GM23338 (cell line): ENCODE measurements at regions not wholly inside any gene's neighbourhood (a gene's known extent, or its start where the extent isn't known, plus 50 kb on each side); places are given as distances from the start of the nearest gene placed in this dataset.

ENCODE experiments used
- ATAC-seq: fragments of 200-7000 bp; cut with Tn5 transposase; 3 replicates; pipeline ENCODE4 v1.9.1; 2020
- DNase-seq: peaks from one replicate; pipeline ENCODE4 v3.0.0-alpha.2; 2015; ENCODE audit warnings: low spot score
- H2AFZ ChIP-seq: fragments of 200-600 bp; sonication (generic); 2 replicates; pipeline ENCODE4 v1.8.0; 2016; ENCODE audit warnings: antibody characterized with exemption, mild to moderate bottlenecking, moderate library complexity
- H3F3A ChIP-seq: fragments of 200-600 bp; sonication (generic); replicated peaks from 2 replicates; pipeline ENCODE4 v1.8.0; 2017; ENCODE audit warnings: antibody characterized with exemption, mixed run types, low read depth
- H3K27ac ChIP-seq: fragments of 200-600 bp; sonication (generic); 2 replicates; pipeline ENCODE4 v1.6.1; 2016; ENCODE audit warnings: low read depth
- H3K27me3 ChIP-seq: fragments of 200-600 bp; sonication (generic); 2 replicates; pipeline ENCODE4 v1.8.0; 2016; ENCODE audit warnings: mild to moderate bottlenecking, mixed run types, moderate library complexity; ENCODE audit not compliant: insufficient read depth
- H3K36me3 ChIP-seq: fragments of 200-600 bp; sonication (generic); 2 replicates; pipeline ENCODE4 v1.8.0; 2016; ENCODE audit warnings: mild to moderate bottlenecking; ENCODE audit not compliant: insufficient read depth
- H3K4me1 ChIP-seq: fragments of 200-600 bp; sonication (generic); 2 replicates; pipeline ENCODE4 v1.8.0; 2016; ENCODE audit warnings: mild to moderate bottlenecking, moderate library complexity; ENCODE audit not compliant: insufficient read depth
- H3K4me2 ChIP-seq: fragments of 200-600 bp; sonication (generic); 2 replicates; pipeline ENCODE4 v1.7.1; 2017; ENCODE audit warnings: mixed run types
- H3K4me3 ChIP-seq: fragments of 200-600 bp; sonication (generic); 2 replicates; pipeline ENCODE4 v1.6.1; 2016; ENCODE audit warnings: mixed run types
- H3K79me2 ChIP-seq: fragments of 200-600 bp; sonication (generic); replicated peaks from 2 replicates; pipeline ENCODE4 v1.8.0; 2017; ENCODE audit warnings: mild to moderate bottlenecking; ENCODE audit not compliant: insufficient read depth
- H3K9me2 ChIP-seq: fragments of 200-600 bp; sonication (generic); 2 replicates; pipeline ENCODE4 v1.8.0; 2017; ENCODE audit not compliant: insufficient read depth
- H4K20me1 ChIP-seq: fragments of 200-600 bp; sonication (generic); replicated peaks from 2 replicates; pipeline ENCODE4 v1.8.0; 2017; ENCODE audit warnings: mild to moderate bottlenecking; ENCODE audit not compliant: insufficient read depth
- H3K27ac Mint-ChIP-seq: 2 replicates; pipeline ENCODE4 v1.8.0; 2020; ENCODE audit warnings: inconsistent platforms, mild to moderate bottlenecking, moderate library complexity, mixed read lengths
- H3K27me3 Mint-ChIP-seq: 3 replicates; pipeline ENCODE4 v1.8.0; 2022; ENCODE audit warnings: low read depth, mild to moderate bottlenecking, moderate library complexity, mixed read lengths, inconsistent platforms; ENCODE audit not compliant: insufficient read depth, poor library complexity
- H3K36me3 Mint-ChIP-seq: 3 replicates; pipeline ENCODE4 v1.8.0; 2021; ENCODE audit warnings: low read depth, mild to moderate bottlenecking, inconsistent platforms, moderate library complexity, mixed read lengths
- H3K4me1 Mint-ChIP-seq: 3 replicates; pipeline ENCODE4 v1.8.0; 2020; ENCODE audit warnings: mild to moderate bottlenecking, inconsistent platforms, mixed read lengths
- H3K4me3 Mint-ChIP-seq: 3 replicates; pipeline ENCODE4 v1.8.0; 2021; ENCODE audit warnings: moderate library complexity, mild to moderate bottlenecking, inconsistent platforms, mixed read lengths
- H3K9me3 Mint-ChIP-seq: 3 replicates; pipeline ENCODE4 v1.8.0; 2020; ENCODE audit warnings: moderate library complexity, mild to moderate bottlenecking, inconsistent platforms, mixed read lengths
- CTCF ChIP-seq, 2 experiments: fragments of 200-600 bp in 1 of 2; sonication (generic) in 1 of 2; conservative IDR thresholded peaks; 2 replicates each; pipeline versions ENCODE4 v1.5.1 to v1.6.1; 2016 to 2017; ENCODE audit warnings: antibody characterized with exemption in 2 of 2, low read depth in 2 of 2, mild to moderate bottlenecking in 2 of 2, moderate library complexity in 1 of 2
- ETS1 ChIP-seq: IDR thresholded peaks from 2 replicates; pipeline ENCODE4 v1.6.1; 2016; ENCODE audit warnings: antibody characterized with exemption
- EZH2 ChIP-seq: fragments of 200-600 bp; sonication (generic); IDR thresholded peaks from one replicate; pipeline ENCODE4 v1.8.0; 2017; ENCODE audit warnings: antibody characterized with exemption, mild to moderate bottlenecking, low read depth; ENCODE audit not compliant: unreplicated experiment
- EZH2phosphoT487 ChIP-seq: fragments of 200-600 bp; sonication (generic); IDR thresholded peaks from one replicate; pipeline ENCODE4 v1.8.1; 2018; ENCODE audit warnings: antibody characterized with exemption; ENCODE audit not compliant: unreplicated experiment
- JUNB ChIP-seq: IDR thresholded peaks from one replicate; pipeline ENCODE4 v1.6.1; 2016; ENCODE audit warnings: antibody characterized with exemption; ENCODE audit not compliant: unreplicated experiment
- NANOG ChIP-seq: IDR thresholded peaks from 2 replicates; pipeline ENCODE4 v1.6.1; 2016; ENCODE audit warnings: antibody characterized with exemption, borderline replicate concordance
- POLR2AphosphoS5 ChIP-seq: IDR thresholded peaks from 2 replicates; pipeline ENCODE4 v1.6.1; 2016; ENCODE audit warnings: antibody characterized with exemption, low read depth
- REST ChIP-seq: IDR thresholded peaks from one replicate; pipeline ENCODE4 v1.6.1; 2018; ENCODE audit warnings: antibody characterized with exemption; ENCODE audit not compliant: unreplicated experiment
- STAT1 ChIP-seq: IDR thresholded peaks from one replicate; pipeline ENCODE4 v1.6.1; 2016; ENCODE audit warnings: antibody characterized with exemption; ENCODE audit not compliant: unreplicated experiment
- ZNF114 ChIP-seq: fragments of 250-450 bp; sonication (Bioruptor Pico); IDR thresholded peaks from 2 replicates; pipeline ENCODE4 v1.5.0; 2020; ENCODE audit warnings: mild to moderate bottlenecking, moderate library complexity
- ZNF331 ChIP-seq: fragments of 250-450 bp; sonication (Bioruptor Pico); IDR thresholded peaks from 2 replicates; pipeline ENCODE4 v1.5.0; 2020; ENCODE audit warnings: low read depth, mild to moderate bottlenecking, moderate library complexity

- no peak for TF ChIP-seq ETS1
- TF ChIP-seq JUNB: no peak
- no peak for TF ChIP-seq POLR2AphosphoS5
- TF ChIP-seq STAT1: no peak
- no peak for TF ChIP-seq EZH2
- TF ChIP-seq ZNF331 (CRISPR knock-in tag): no peak
- no peak for TF ChIP-seq NANOG
- no peak for TF ChIP-seq REST
- TF ChIP-seq ZNF114: no peak
These were observed 136.8 kb upstream of the PPP2R2B start (continued) for GRCh38 chr5:147015405-147015804.

- no peaks in the 10 kb centered on the region for H3K27me3 Mint-ChIP-seq
- Histone ChIP-seq H2AFZ (peak overlapping the region; percentile 14; the same call in 1 of the 2 replicates), H4K20me1 (no peaks in the 10 kb centered on the region), H3K79me2 (no peaks in the 10 kb centered on the region), H3K4me3 (no peak overlapping the region), H3F3A (no peaks in the 10 kb centered on the region), H3K27me3 (no peaks in the 10 kb centered on the region), H3K27ac (no peak overlapping the region), H3K4me1 (no peaks in the 10 kb centered on the region), H3K9me2 (no peaks in the 10 kb centered on the region), H3K36me3 (no peaks in the 10 kb centered on the region), H3K4me2 (no peak overlapping the region)
- ATAC-seq (no peak), DNase-seq (no peak)
- no peaks in the 10 kb centered on the region for H3K36me3 Mint-ChIP-seq
- no peaks in the 10 kb centered on the region; the same call in 2 of the 3 replicates for H3K9me3 Mint-ChIP-seq
- no peaks in the 10 kb centered on the region for H3K4me1 Mint-ChIP-seq
- H3K27ac Mint-ChIP-seq: no peak overlapping the region
- no peak overlapping the region for H3K4me3 Mint-ChIP-seq
- TF ChIP-seq EZH2 (no peak), ETS1 (no peak), EZH2phosphoT487 (no peak), ZNF114 (no peak), NANOG (no peak), CTCF (conservative IDR thresholded peaks at IDR 0.05; ENCODE audit: low read depth in 2 of 2) (no peak), REST (no peak)
These were observed 138.6 kb upstream of the PPP2R2B start for GRCh38 chr5:147017191-147017590.
